ENCODE measurements at regions not wholly inside any gene's neighbourhood (a gene's known extent, or its start where the extent isn't known, plus 50 kb on each side); places are given as distances from the start of the nearest gene placed in this dataset.

DNA sequence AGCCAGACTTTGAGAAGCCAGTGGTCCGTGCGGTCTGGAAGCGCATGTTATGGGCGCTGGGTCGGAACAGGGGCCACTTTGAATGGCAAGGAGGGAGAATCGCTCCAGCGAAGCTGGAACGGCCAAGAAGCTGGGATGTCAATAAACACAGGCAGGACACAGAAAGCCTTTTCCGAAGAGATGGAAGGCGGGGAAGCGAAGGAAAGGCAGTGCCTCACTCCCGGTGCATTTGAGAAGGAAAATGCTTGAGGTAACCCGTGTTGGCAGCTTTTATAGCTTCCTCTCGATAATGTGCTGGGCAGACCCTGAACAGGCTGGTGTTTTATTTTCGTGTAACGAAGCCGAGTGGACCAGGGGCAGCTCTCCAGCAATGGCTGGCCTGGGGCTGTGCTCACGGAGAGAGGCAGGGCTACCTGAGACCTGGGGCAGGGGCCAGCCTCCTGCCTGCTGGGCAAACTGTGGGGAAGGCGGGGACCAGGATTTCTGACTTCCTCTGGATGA, 84.2 kb upstream of the SPRY4 start:
- DNase-seq (ENCODE audit: low read depth): no peak
- H3K4me3 ChIP-seq (ENCODE audit: control insufficient read depth, low read depth, low read length): no peak overlapping the region
- TF ChIP-seq, protein P1, sequence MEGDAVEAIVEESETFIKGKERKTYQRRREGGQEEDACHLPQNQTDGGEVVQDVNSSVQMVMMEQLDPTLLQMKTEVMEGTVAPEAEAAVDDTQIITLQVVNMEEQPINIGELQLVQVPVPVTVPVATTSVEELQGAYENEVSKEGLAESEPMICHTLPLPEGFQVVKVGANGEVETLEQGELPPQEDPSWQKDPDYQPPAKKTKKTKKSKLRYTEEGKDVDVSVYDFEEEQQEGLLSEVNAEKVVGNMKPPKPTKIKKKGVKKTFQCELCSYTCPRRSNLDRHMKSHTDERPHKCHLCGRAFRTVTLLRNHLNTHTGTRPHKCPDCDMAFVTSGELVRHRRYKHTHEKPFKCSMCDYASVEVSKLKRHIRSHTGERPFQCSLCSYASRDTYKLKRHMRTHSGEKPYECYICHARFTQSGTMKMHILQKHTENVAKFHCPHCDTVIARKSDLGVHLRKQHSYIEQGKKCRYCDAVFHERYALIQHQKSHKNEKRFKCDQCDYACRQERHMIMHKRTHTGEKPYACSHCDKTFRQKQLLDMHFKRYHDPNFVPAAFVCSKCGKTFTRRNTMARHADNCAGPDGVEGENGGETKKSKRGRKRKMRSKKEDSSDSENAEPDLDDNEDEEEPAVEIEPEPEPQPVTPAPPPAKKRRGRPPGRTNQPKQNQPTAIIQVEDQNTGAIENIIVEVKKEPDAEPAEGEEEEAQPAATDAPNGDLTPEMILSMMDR (conservative IDR thresholded peaks at IDR 0.05; ENCODE audit: control insufficient read depth, insufficient read depth, low read depth, low read length): no peak

DNA sequence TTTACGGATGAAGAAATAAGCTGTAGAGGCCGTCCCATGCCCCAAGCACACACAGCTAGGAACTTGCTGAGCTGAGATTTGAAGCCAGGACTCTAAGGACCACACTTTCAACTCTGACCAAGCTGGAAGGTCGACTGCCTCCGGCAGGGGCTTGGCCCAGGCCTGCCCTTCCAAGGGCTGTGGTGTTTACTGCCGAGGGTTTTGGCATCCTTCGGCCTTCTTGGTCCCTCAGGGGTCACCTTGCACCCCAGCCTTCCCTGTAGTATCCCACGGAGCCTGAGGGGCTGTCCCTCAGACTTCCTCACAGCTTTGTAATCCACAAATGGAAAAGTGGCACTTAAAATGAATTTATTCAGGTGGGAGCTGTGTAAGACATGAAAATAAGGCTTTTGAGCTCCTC, 83.7 kb upstream of the SPRY4 start:
- H3K4me3 ChIP-seq (ENCODE audit: control insufficient read depth, low read depth, low read length): no peak overlapping the region
- DNase-seq (ENCODE audit: low read depth): no peak
- TF ChIP-seq, protein P1 (conservative IDR thresholded peaks at IDR 0.05; ENCODE audit: control insufficient read depth, insufficient read depth, low read depth, low read length): no peak

DNA sequence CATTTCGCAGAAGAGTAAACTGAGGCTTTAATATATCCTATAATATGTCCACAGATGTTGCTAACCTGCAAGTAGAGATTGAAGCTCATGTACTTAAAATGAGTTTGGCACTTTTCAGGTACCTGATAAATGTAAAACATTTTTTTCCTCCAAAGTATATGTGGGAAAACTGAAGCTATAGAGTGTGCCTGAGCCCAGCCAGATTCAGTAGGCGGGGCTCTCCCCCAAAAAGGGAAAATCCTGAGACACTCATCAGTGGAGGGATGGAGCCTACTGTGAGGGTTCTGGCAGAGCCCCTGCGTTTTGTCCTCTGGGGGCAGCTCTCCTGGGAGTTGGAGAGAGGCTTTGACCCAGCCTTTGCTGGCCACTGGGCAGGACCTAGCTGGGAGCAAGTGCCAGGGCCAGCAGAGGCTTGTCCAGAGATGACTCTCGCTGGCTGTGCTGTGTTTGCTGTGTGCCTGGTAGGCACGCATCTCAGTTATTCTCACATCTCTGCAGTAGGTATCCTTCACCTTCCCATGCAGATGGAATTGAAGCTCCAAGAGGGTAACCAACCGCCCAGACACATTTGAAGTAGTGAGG, 81.1 kb upstream of the SPRY4 start:
- TF ChIP-seq, protein P1 (conservative IDR thresholded peaks at IDR 0.05; ENCODE audit: control insufficient read depth, insufficient read depth, low read depth, low read length): no peak
- no peak for DNase-seq (ENCODE audit: low read depth)

DNA sequence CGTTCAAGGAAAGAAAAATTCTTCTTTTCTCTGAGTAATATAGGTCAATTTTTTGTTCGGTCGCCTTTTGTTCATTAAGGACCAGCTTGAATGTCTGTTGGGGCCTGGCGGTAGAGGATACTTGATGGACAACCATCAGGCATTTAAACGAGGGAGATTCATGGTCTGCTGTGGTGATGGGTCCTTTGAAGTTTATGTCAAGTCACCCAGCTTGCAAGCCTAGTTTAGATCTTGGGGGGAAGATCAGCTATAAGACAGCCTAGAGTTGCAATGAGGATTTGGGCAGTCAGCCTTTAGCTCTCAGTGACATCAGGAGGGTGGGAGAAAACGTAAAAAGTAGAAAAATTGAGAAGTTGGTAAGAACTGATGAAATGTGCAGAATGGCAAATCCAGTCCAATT, 80.2 kb upstream of the SPRY4 start:
- H3K4me3 ChIP-seq (ENCODE audit: control insufficient read depth, low read depth, low read length): no peak overlapping the region
- no peak for DNase-seq (ENCODE audit: low read depth)
- TF ChIP-seq, protein P1 (conservative IDR thresholded peaks at IDR 0.05; ENCODE audit: control insufficient read depth, insufficient read depth, low read depth, low read length): no peak

More for the DNA sequence above, 81.1 kb upstream of the SPRY4 start:
- no peak overlapping the region for H3K4me3 ChIP-seq (ENCODE audit: control insufficient read depth, low read depth, low read length)

DNA sequence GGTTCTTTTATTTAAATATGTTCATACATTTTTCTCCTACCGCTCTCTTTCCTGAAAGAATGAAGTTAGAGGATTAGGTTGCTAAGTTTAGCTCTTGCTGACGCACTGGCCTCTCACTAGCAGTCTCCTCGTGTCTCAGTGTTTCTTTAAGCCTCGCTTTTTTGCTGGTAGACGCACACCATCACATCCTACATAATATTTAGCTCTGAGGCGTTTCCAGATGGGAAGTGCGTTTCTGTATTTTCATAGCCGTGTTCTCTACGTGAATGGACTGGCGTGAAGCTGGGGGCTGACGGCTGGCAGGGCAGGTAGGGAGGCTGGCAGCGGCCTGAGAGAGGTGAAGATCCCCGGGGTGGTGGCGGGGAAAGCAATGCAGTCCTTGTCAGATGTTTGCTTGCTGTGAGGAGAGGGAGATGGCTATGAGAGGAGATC, 79.2 kb upstream of the SPRY4 start:
- no peak for DNase-seq (ENCODE audit: low read depth)
- TF ChIP-seq, protein P1 (conservative IDR thresholded peaks at IDR 0.05; ENCODE audit: control insufficient read depth, insufficient read depth, low read depth, low read length): no peak
- H3K4me3 ChIP-seq (ENCODE audit: control insufficient read depth, low read depth, low read length): no peak overlapping the region

DNA sequence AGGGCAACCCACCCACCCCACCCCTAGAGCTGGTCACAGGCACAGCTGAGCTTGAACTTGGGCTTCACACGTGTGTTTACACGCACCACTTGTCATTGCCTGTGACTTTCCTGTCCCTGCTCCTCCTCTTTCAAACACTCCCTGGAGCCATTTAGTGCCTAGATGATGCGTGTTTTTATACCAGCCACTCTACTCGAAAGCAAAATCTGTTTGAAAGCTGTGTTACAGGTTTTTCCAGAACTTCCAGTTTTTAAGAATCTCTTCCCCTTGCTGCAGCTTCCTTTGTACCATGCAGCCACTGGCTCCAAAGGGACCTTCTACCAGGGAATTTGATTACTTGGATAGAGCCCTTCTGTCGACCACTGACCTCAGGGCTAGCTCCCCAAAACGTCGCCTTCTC, 78.8 kb upstream of the SPRY4 start:
- TF ChIP-seq, protein P1 (conservative IDR thresholded peaks at IDR 0.05; ENCODE audit: control insufficient read depth, insufficient read depth, low read depth, low read length): no peak
- DNase-seq (ENCODE audit: low read depth): no peak
- H3K4me3 ChIP-seq (ENCODE audit: control insufficient read depth, low read depth, low read length): no peak overlapping the region
